HG03135 (cell line): ENCODE measurements at regions not wholly inside any gene's neighbourhood (a gene's known extent, or its start where the extent isn't known, plus 50 kb on each side); places are given as distances from the start of the nearest gene placed in this dataset.

Source experiments
- ATAC-seq: cut with Tn5 transposase; IDR thresholded peaks from one replicate; pipeline ENCODE4 v1.9.1; 2021; ENCODE audit warnings: mild to moderate bottlenecking, moderate library complexity; ENCODE audit not compliant: unreplicated experiment

DNA sequence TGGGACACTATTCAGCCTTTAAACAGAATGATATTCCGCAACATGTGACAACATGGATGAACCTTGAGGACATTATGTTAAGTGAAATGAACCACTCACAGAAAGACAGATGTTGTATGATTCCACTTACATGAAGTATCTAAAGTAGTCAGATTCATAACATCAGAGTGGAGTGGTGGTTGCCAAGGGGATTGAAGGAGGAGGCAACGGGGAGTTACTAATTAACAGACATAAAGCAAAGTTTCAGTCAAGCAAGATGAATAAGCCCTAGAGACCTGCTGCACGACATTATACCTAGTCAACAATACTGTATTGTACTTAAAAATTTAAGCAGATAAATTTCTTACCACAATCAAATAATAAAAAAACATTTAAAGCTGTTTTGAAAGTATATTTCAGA lies 105.0 kb upstream of the NR0B1 start:
- peak; percentile 83 for ATAC-seq

DNA sequence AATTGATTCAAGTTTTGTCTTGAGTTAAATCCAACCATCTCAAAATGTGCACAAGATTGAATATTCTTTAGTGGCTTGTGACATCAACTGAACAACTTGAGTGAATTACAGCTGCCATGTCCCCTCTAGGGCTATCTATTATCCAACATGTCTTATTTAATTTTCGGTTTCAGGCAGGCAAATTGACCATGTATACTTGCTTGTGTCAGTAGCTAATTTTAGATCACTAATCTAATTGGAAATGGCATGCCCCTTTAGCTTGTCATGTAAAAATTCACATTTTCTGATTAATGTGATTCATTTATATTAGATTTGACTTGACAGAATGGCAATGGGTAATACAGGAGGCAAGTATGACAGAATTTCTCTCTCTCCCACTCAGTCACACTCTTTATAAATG lies 93.2 kb upstream of the NR0B1 start:
- ATAC-seq: no peak

DNA sequence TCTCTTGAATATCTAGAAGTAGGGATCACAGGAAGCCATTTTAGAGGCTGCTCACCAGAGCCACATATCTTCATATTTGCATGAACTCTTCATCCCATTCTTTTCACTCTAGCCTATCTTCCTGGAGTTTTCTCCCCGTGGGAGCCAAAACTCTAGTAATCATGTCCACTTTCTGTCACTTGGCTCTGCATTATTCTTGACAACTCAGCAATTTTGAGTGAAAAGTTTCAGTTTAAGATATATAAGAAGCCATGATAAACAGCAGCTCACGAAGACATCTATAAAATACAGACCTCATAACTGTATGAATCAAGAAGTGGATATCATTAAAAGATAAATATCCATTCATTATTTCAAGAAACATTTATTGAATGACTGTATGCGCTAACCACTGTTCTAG lies 79.1 kb upstream of the NR0B1 start:
- no peak for ATAC-seq

DNA sequence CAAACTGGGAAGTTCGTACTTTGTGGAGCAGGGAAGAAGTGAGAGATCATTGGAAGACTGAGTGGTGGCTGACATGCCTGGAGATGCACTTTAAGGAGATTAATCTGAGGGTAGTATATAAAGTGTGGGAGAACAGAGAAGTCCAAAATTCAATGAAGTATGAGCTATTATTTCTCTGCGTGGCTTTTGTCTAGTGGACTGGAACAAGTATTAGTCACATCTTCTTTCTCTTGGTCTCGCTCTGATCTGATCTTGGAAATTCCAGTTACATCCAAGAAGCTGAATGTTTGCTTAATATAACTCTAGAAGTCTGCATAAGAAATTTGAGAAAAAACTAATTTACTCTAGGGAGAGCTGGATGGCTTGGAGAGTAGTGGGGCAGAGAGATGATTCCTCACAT lies 64.8 kb upstream of the NR0B1 start:
- ATAC-seq: no peak

DNA sequence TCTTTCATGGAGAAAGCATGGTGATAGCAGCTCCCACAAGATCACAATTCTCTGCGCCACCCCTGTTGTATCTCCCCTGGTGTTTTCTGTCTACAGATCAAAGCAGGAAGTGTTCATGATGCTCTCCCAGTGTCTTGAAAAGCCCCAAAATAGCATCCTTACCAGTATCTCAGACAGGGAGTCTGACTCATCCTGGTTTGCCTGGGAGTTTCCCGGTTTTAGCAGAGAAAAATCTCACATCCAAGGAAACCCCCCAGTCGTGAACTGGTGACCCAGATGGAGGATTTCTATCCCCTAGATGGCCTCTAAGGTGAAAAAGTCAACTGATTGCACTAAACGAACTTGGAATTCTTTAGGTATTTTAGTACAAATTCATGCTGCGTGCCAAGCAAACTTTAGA lies 64.3 kb upstream of the NR0B1 start:
- ATAC-seq: no peak

DNA sequence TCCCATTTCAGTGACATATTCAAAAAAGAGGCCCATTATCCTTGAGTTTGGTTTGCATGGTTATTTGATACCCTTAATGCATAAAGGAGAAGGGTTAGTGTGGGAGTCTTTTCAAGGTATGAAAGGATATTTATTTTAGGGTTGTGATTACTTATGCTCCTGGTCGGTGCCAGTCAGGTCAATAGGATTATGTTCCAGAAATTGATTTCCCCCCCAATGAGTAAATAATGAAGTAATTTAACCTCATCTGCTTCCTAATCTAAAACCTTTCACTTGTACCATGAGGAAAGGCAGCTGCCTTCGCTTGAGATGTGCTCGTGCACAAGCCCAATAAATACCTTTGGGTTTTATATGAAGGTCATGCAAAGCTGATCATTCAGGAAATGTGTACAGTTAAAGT lies 55.0 kb upstream of the NR0B1 start:
- ATAC-seq: no peak
